ENCODE measurements at regions not wholly inside any gene's neighbourhood (a gene's known extent, or its start where the extent isn't known, plus 50 kb on each side); places are given as distances from the start of the nearest gene placed in this dataset.

DNA sequence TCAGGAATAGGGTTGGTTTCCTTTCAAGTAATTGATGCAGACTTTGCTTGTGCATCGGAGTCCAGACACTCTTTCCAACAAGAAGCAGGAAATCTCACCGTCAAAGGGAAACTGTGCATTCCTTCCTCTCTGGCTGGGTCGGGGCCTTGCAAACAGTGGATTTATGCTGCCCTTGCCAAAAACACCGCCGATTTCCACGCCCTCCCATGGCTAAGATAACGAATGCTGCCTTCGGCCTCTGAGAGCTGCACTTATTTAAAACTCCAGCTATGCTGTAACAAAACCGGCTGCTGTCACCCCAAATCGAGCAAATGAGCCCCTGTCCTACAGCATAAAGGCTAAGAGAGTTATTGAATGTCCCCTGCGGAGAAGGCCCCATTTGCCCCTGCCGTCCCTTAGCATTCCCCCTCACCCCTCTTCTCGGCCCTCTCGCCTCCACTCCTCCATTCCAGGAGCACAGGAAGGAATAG, 275.5 kb upstream of the IRX5 start:
- TF ChIP-seq, protein P1, sequence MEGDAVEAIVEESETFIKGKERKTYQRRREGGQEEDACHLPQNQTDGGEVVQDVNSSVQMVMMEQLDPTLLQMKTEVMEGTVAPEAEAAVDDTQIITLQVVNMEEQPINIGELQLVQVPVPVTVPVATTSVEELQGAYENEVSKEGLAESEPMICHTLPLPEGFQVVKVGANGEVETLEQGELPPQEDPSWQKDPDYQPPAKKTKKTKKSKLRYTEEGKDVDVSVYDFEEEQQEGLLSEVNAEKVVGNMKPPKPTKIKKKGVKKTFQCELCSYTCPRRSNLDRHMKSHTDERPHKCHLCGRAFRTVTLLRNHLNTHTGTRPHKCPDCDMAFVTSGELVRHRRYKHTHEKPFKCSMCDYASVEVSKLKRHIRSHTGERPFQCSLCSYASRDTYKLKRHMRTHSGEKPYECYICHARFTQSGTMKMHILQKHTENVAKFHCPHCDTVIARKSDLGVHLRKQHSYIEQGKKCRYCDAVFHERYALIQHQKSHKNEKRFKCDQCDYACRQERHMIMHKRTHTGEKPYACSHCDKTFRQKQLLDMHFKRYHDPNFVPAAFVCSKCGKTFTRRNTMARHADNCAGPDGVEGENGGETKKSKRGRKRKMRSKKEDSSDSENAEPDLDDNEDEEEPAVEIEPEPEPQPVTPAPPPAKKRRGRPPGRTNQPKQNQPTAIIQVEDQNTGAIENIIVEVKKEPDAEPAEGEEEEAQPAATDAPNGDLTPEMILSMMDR (IDR thresholded peaks at IDR 0.05), result no peak
- TF ChIP-seq POLR2AphosphoS5 (IDR thresholded peaks at IDR 0.05), result no peak
- TF ChIP-seq POLR2A (IDR thresholded peaks at IDR 0.05), result no peak
- no peak for TF ChIP-seq EP300 (IDR thresholded peaks at IDR 0.05)

Measured in suprapubic skin (tissue), 4 donors.